Sigmoid colon (tissue), 6 donors: ENCODE measurements at regions not wholly inside any gene's neighbourhood (a gene's known extent, or its start where the extent isn't known, plus 50 kb on each side); places are given as distances from the start of the nearest gene placed in this dataset.

ENCODE experiments used
- DNase-seq: peaks from one replicate; pipeline ENCODE4 v3.0.0-alpha.2; 2019
- H3K27ac ChIP-seq, 4 donors: fragments of 200-600 bp; sonication (generic); one replicate each; pipeline ENCODE4 v1.5.1; 2016 to 2019; ENCODE audit warnings: mild to moderate bottlenecking in 1 of 4
- H3K27me3 ChIP-seq, 3 donors: fragments of 200-600 bp; sonication (generic); one replicate each; pipeline ENCODE4 v1.5.1; 2019; ENCODE audit warnings: mild to moderate bottlenecking in 1 of 3
- H3K36me3 ChIP-seq, 4 donors: fragments of 200-600 bp; sonication (generic); one replicate each; pipeline ENCODE4 v1.5.1; 2016 to 2019
- H3K4me1 ChIP-seq, 4 donors: fragments of 200-600 bp; sonication (generic); one replicate each; pipeline ENCODE4 v1.5.1; 2017 to 2019
- H3K4me3 ChIP-seq, 4 donors: fragments of 200-600 bp; sonication (generic); one replicate each; pipeline ENCODE4 v1.5.1; 2017 to 2019; ENCODE audit warnings: mild to moderate bottlenecking in 2 of 4, moderate library complexity in 1 of 4
- H3K9me3 ChIP-seq, 4 donors: fragments of 200-600 bp in 3 of 4; sonication (generic) in 3 of 4; one replicate each; pipeline versions ENCODE4 v1.5.1 to v1.6.1; 2013 to 2019
- EP300 ChIP-seq, 4 donors: sonication (generic); formaldehyde crosslinking; IDR thresholded peaks; one replicate each; pipeline ENCODE4 v1.6.1; 2017; ENCODE audit warnings: antibody characterized with exemption in 4 of 4
- POLR2A ChIP-seq, 2 donors: fragments of 450-650 bp; IDR thresholded peaks; one replicate each; pipeline ENCODE4 v1.6.1; 2016; ENCODE audit warnings: antibody characterized with exemption in 2 of 2, mild to moderate bottlenecking in 2 of 2, moderate library complexity in 2 of 2
- POLR2AphosphoS5 ChIP-seq, 4 donors: sonication (generic); formaldehyde crosslinking; IDR thresholded peaks; one replicate each; pipeline ENCODE4 v1.6.1; 2017; ENCODE audit warnings: antibody characterized with exemption in 4 of 4
- WGBS, 2 donors: extraction: QIAGEN DNeasy Blood & Tissue Kit; methylation state at CpG; one replicate each; pipeline ENCODE4 v1.1.7; 2013; 5-methylcytosine and 5-hydroxymethylcytosine counted together
- intact Hi-C: fragments of 100-400 bp; cut with DNase I; formaldehyde crosslinking; loops from one replicate; pipeline ENCODE4 v1.15.1; 2023
- TF ChIP-seq, protein P1 (sequence below), 4 experiments: fragments of 450-650 bp in 3 of 4; fragments of 200-600 bp in 1 of 4; IDR thresholded peaks; one replicate each; pipeline ENCODE4 v1.5.1; 2016 to 2019; ENCODE audit warnings: antibody characterized with exemption in 4 of 4, mild to moderate bottlenecking in 3 of 4, moderate library complexity in 2 of 4
- donor health status: healthy with polysubstance abuse.
- donor health status: healthy.

DNA sequence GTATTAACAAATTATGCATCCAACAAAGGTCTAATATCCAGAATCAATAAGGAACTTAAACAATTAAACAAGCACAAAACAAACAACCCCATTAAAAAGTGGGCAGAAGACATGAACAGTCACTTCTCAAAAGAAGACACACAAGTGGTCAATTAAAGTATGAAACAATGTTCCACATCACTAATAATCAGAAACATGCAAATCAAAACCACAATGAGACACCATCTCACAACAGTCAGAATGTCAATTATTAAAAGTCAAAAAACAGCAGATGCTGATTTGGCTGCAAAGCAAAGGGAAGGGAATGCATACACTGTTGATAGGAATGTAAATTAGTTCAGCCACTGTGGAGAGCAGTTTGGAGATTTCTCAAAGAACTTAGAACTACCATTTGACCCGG lies 129.3 kb downstream of the PFDN4 start:
- no peaks in the 10 kb centered on the region for H3K36me3 ChIP-seq
- peaks cover 0 to 5% (median 2%) of the 10 kb centered on the region in 4 donors for H3K4me1 ChIP-seq
- WGBS, 2 donors: 92% methylated on average over 1 of the region's 1 CpG
- no peak for DNase-seq
- no peak overlapping the region for H3K4me3 ChIP-seq
- TF ChIP-seq EP300 (IDR thresholded peaks at IDR 0.05) (no peak), POLR2A (IDR thresholded peaks at IDR 0.05) (no peak), POLR2AphosphoS5 (IDR thresholded peaks at IDR 0.05) (no peak)
- TF ChIP-seq, protein P1, sequence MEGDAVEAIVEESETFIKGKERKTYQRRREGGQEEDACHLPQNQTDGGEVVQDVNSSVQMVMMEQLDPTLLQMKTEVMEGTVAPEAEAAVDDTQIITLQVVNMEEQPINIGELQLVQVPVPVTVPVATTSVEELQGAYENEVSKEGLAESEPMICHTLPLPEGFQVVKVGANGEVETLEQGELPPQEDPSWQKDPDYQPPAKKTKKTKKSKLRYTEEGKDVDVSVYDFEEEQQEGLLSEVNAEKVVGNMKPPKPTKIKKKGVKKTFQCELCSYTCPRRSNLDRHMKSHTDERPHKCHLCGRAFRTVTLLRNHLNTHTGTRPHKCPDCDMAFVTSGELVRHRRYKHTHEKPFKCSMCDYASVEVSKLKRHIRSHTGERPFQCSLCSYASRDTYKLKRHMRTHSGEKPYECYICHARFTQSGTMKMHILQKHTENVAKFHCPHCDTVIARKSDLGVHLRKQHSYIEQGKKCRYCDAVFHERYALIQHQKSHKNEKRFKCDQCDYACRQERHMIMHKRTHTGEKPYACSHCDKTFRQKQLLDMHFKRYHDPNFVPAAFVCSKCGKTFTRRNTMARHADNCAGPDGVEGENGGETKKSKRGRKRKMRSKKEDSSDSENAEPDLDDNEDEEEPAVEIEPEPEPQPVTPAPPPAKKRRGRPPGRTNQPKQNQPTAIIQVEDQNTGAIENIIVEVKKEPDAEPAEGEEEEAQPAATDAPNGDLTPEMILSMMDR (IDR thresholded peaks at IDR 0.05): no peak
- H3K27me3 ChIP-seq: no peaks in the 10 kb centered on the region
- H3K27ac ChIP-seq: no peak overlapping the region
- intact Hi-C loops: no loop called here
- H3K9me3 ChIP-seq: no peaks in the 10 kb centered on the region

DNA sequence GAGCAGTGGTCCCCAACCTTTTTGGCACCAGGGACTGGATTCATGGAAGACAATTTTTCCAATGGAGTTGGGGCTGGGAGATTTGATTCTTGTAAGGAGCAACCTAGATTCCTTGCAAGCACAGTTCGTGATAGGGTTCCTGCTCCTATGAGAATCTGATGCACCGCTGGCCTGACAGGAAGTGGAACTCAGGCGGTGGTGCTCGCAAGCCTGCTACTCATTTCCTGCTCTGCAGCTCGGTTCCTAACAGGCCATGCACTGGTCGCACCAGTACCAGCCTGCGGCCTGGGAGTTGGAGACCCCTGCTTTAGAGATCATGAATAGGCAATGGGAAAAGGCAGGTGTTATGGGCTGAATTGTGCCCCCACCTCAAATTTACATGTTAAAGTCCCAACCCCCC lies 131.2 kb downstream of the PFDN4 start:
- H3K27ac ChIP-seq: no peak overlapping the region
- H3K4me1 ChIP-seq: no peaks in the 10 kb centered on the region
- no peaks in the 10 kb centered on the region for H3K9me3 ChIP-seq
- TF ChIP-seq POLR2AphosphoS5 (IDR thresholded peaks at IDR 0.05): no peak
- no peak for TF ChIP-seq POLR2A (IDR thresholded peaks at IDR 0.05)
- TF ChIP-seq EP300 (IDR thresholded peaks at IDR 0.05): no peak
- TF ChIP-seq, protein P1 (IDR thresholded peaks at IDR 0.05): no peak
- no peaks in the 10 kb centered on the region for H3K27me3 ChIP-seq
- WGBS, 2 donors: 77 to 93% methylated on average over 7 of the region's 7 CpGs
- no peaks in the 10 kb centered on the region for H3K36me3 ChIP-seq
- no peak overlapping the region for H3K4me3 ChIP-seq
- DNase-seq: no peak
- intact Hi-C loops: no loop called here

GRCh38 chr20:54340206-54340605 lies 132.3 kb downstream of the PFDN4 start:
- no peak for TF ChIP-seq EP300 (IDR thresholded peaks at IDR 0.05)
- TF ChIP-seq POLR2AphosphoS5 (IDR thresholded peaks at IDR 0.05): no peak
- TF ChIP-seq, protein P1 (IDR thresholded peaks at IDR 0.05): no peak
- TF ChIP-seq POLR2A (IDR thresholded peaks at IDR 0.05): no peak
- Histone ChIP-seq H3K27ac (no peak overlapping the region), H3K36me3 (no peaks in the 10 kb centered on the region), H3K27me3 (no peaks in the 10 kb centered on the region), H3K4me1 (peaks cover 0 to 7% (median 6%) of the 10 kb centered on the region in 4 donors), H3K4me3 (no peak overlapping the region), H3K9me3 (no peaks in the 10 kb centered on the region)
- DNase-seq: no peak
- WGBS, 2 donors: 8 to 49% methylated on average over 1 of the region's 1 CpG
- intact Hi-C loops: no loop called here

DNA sequence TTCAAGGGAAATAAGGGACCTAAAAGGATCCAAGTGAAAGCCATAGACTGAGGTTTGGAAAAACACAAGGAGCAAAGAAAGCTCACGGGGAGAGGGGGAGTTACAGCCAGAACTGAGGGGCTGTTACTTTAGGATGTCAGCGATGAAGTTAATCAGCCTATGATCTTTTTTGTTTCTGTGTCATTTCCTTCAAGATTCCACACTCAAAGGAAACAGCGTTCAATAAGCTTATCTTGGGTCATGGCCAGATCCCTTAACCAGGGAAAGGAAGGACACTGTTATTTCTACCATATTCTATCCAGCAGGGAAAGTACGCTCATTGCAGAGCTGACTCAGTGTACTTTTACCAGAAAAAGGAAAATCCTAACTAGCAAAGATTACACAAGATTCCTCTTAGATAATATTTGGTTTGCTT lies 132.8 kb downstream of the PFDN4 start:
- no peaks in the 10 kb centered on the region for H3K27me3 ChIP-seq
- no peaks in the 10 kb centered on the region for H3K36me3 ChIP-seq
- no peak overlapping the region for H3K4me3 ChIP-seq
- DNase-seq: no peak
- no peak for TF ChIP-seq POLR2A (IDR thresholded peaks at IDR 0.05)
- no peak for TF ChIP-seq POLR2AphosphoS5 (IDR thresholded peaks at IDR 0.05)
- no peak for TF ChIP-seq EP300 (IDR thresholded peaks at IDR 0.05)
- TF ChIP-seq, protein P1 (IDR thresholded peaks at IDR 0.05): no peak
- 9 to 32% methylated on average over 4 of the region's 4 CpGs for WGBS, 2 donors
- peaks cover 0 to 11% (median 10%) of the 10 kb centered on the region in 4 donors for H3K4me1 ChIP-seq
- intact Hi-C loops: no loop called here
- H3K27ac ChIP-seq: no peak overlapping the region
- no peaks in the 10 kb centered on the region for H3K9me3 ChIP-seq

GRCh38 chr20:54342258-54342920 lies 133.0 kb upstream of the DOK5 start:
- H3K4me3 ChIP-seq: no peak overlapping the region
- WGBS, 2 donors: 87 to 94% methylated on average over 5 of the region's 5 CpGs
- H3K27ac ChIP-seq: no peak overlapping the region
- peaks cover 0 to 18% (median 17%) of the 10 kb centered on the region in 4 donors for H3K4me1 ChIP-seq
- no peaks in the 10 kb centered on the region for H3K9me3 ChIP-seq
- H3K27me3 ChIP-seq: no peaks in the 10 kb centered on the region
- H3K36me3 ChIP-seq: no peaks in the 10 kb centered on the region
- intact Hi-C loops: no loop called here
- no peak for DNase-seq
- TF ChIP-seq, protein P1 (IDR thresholded peaks at IDR 0.05): no peak
- TF ChIP-seq POLR2AphosphoS5 (IDR thresholded peaks at IDR 0.05): no peak
- peak in 1 of 2 donors; percentile 4 for TF ChIP-seq POLR2A (IDR thresholded peaks at IDR 0.05)
- TF ChIP-seq EP300 (IDR thresholded peaks at IDR 0.05): no peak
